Upper lobe of right lung (tissue), 1 donor: ENCODE measurements at regions not wholly inside any gene's neighbourhood (a gene's known extent, or its start where the extent isn't known, plus 50 kb on each side); places are given as distances from the start of the nearest gene placed in this dataset.

Experiments used
- ATAC-seq: fragments of 200-7000 bp; cut with Tn5 transposase; one replicate; pipeline ENCODE4 v1.9.1; 2020; ENCODE audit warnings: mild to moderate bottlenecking, moderate library complexity
- DNase-seq: peaks from one replicate; pipeline ENCODE4 v3.0.0-alpha.2; 2020
- H3K27ac ChIP-seq: fragments of 200-600 bp; one replicate; pipeline ENCODE4 v1.8.0; 2022
- H3K27me3 ChIP-seq: fragments of 200-600 bp; one replicate; pipeline ENCODE4 v1.8.0; 2022; ENCODE audit warnings: mild to moderate bottlenecking
- H3K36me3 ChIP-seq: fragments of 200-600 bp; one replicate; pipeline ENCODE4 v1.8.0; 2022
- H3K4me1 ChIP-seq: fragments of 200-600 bp; one replicate; pipeline ENCODE4 v1.8.0; 2022
- H3K4me3 ChIP-seq: fragments of 200-600 bp; one replicate; pipeline ENCODE4 v1.8.0; 2022; ENCODE audit warnings: mild to moderate bottlenecking
- H3K9me3 ChIP-seq: fragments of 200-600 bp; one replicate; pipeline ENCODE4 v1.8.0; 2022
- CTCF ChIP-seq: fragments of 200-600 bp; IDR thresholded peaks from one replicate; pipeline ENCODE4 v1.8.0; 2022; ENCODE audit warnings: antibody characterized with exemption
- intact Hi-C: fragments of 100-400 bp; cut with DNase I; formaldehyde crosslinking; loops from one replicate; pipeline ENCODE4 v1.11.0; 2022
- donor health status: DM: no; HTN: yes; CAD: no; lungs with severe emphysema.

GRCh38 chr11:106344394-106344793, 266.9 kb downstream of the AASDHPPT start:
- Histone ChIP-seq H3K9me3 (no peaks in the 10 kb centered on the region), H3K36me3 (no peaks in the 10 kb centered on the region), H3K4me3 (no peak overlapping the region), H3K27ac (no peak overlapping the region), H3K4me1 (no peaks in the 10 kb centered on the region), H3K27me3 (no peaks in the 10 kb centered on the region)
- intact Hi-C loops = no loop called here
- ATAC-seq (no peak), DNase-seq (no peak)
- no peak for TF ChIP-seq CTCF

DNA sequence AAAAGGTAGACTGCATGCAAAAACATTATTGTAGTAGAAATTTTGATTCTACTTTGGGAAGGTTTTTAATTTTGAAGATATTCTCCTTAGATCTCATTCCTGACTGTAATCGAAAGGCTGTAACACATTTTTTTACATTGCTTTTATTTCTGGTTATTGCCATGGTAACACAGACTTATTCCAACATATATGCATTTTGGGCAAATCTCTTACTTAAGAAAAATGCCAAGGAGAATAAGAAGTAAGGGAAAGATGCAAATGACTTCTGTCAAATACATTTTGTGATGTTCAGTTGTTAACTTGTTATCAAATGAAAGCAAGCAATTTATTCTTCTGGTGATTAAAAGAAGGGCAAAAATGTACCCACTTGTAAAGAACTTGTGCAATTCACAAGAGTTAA, 267.5 kb downstream of the AASDHPPT start:
- H3K36me3 ChIP-seq = no peaks in the 10 kb centered on the region
- H3K4me3 ChIP-seq = no peak overlapping the region
- H3K27ac ChIP-seq = no peak overlapping the region
- no peaks in the 10 kb centered on the region for H3K9me3 ChIP-seq
- ATAC-seq = no peak
- DNase-seq = no peak
- no peaks in the 10 kb centered on the region for H3K4me1 ChIP-seq
- no peaks in the 10 kb centered on the region for H3K27me3 ChIP-seq
- no peak for TF ChIP-seq CTCF
- intact Hi-C loops = no loop called here

GRCh38 chr11:106353031-106353430, 275.6 kb downstream of the AASDHPPT start:
- ATAC-seq (no peak), DNase-seq (no peak)
- H3K27ac ChIP-seq = no peak overlapping the region
- intact Hi-C loops = no loop called here
- no peaks in the 10 kb centered on the region for H3K4me1 ChIP-seq
- H3K36me3 ChIP-seq = no peaks in the 10 kb centered on the region
- no peaks in the 10 kb centered on the region for H3K27me3 ChIP-seq
- H3K4me3 ChIP-seq = no peak overlapping the region
- no peak for TF ChIP-seq CTCF
- no peaks in the 10 kb centered on the region for H3K9me3 ChIP-seq

DNA sequence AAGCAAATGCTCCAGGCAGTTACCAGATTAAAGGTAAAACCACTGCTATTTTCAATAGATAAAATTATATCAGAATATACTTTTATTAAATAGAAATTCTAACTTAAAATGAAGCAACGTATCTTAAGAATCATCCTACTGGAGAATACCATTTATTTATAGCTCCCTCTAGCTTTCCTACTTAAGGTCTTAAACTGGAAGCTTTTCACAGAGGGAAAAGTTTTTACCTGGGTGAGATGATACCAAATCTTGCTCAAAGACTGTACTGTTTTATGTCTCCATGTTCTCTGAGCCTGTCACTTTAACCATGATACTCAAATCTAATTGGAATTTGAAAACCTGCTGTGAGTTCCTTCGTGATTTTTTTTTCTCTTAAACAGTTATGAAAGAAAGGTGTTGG, 291.8 kb downstream of the AASDHPPT start:
- ATAC-seq (no peak), DNase-seq (no peak)
- intact Hi-C loops = no loop called here
- Histone ChIP-seq H3K4me1 (no peaks in the 10 kb centered on the region), H3K27ac (no peak overlapping the region), H3K4me3 (no peak overlapping the region), H3K36me3 (no peaks in the 10 kb centered on the region), H3K27me3 (no peaks in the 10 kb centered on the region), H3K9me3 (no peaks in the 10 kb centered on the region)
- no peak for TF ChIP-seq CTCF

GRCh38 chr11:106378513-106379179, 301.2 kb downstream of the AASDHPPT start:
- Histone ChIP-seq H3K4me3 (no peak overlapping the region), H3K36me3 (no peaks in the 10 kb centered on the region), H3K4me1 (no peaks in the 10 kb centered on the region), H3K27ac (no peak overlapping the region), H3K27me3 (no peaks in the 10 kb centered on the region), H3K9me3 (no peaks in the 10 kb centered on the region)
- no peak for DNase-seq
- ATAC-seq = no peak
- intact Hi-C loops = no loop called here
- TF ChIP-seq CTCF = no peak

- Histone ChIP-seq H3K36me3 (no peaks in the 10 kb centered on the region), H3K27me3 (no peaks in the 10 kb centered on the region), H3K4me1 (no peaks in the 10 kb centered on the region), H3K4me3 (no peak overlapping the region), H3K27ac (no peak overlapping the region), H3K9me3 (no peaks in the 10 kb centered on the region)
- ATAC-seq (no peak), DNase-seq (no peak)
- intact Hi-C loops = no loop called here
- no peak for TF ChIP-seq CTCF
These were observed 301.8 kb downstream of the AASDHPPT start for GRCh38 chr11:106379265-106379664.
